Erythroblast (primary cell): ENCODE measurements at regions not wholly inside any gene's neighbourhood (a gene's known extent, or its start where the extent isn't known, plus 50 kb on each side); places are given as distances from the start of the nearest gene placed in this dataset.

Experiments used
- GATA1 ChIP-seq: IDR thresholded peaks from 2 replicates; pipeline ENCODE4 v1.6.1; 2011; ENCODE audit warnings: low read depth, mild to moderate bottlenecking, control low read depth, low read length, moderate library complexity
- POLR2A ChIP-seq: IDR thresholded peaks from 2 replicates; pipeline ENCODE4 v1.6.1; 2011; ENCODE audit warnings: mild to moderate bottlenecking, low read length

GRCh38 chr4:166198041-166198440 lies 325.0 kb downstream of the TLL1 start:
- TF ChIP-seq POLR2A (no peak), GATA1 (no peak)
